Tibial nerve (tissue), 3 donors: ENCODE measurements at regions not wholly inside any gene's neighbourhood (a gene's known extent, or its start where the extent isn't known, plus 50 kb on each side); places are given as distances from the start of the nearest gene placed in this dataset.

ENCODE experiments used
- POLR2A ChIP-seq, 2 donors: fragments of 450-650 bp; IDR thresholded peaks; one replicate each; pipeline ENCODE4 v1.6.1; 2017; ENCODE audit warnings: antibody characterized with exemption in 2 of 2, mild to moderate bottlenecking in 2 of 2, moderate library complexity in 2 of 2
- TF ChIP-seq, protein P1 (sequence below), 5 experiments: fragments of 200-600 bp in 3 of 5; fragments of 450-650 bp in 2 of 5; sonication (generic) in 3 of 5; IDR thresholded peaks; one replicate each; pipeline ENCODE4 v1.5.1; 2016 to 2019; ENCODE audit warnings: antibody characterized with exemption in 5 of 5, mild to moderate bottlenecking in 3 of 5, moderate library complexity in 2 of 5

DNA sequence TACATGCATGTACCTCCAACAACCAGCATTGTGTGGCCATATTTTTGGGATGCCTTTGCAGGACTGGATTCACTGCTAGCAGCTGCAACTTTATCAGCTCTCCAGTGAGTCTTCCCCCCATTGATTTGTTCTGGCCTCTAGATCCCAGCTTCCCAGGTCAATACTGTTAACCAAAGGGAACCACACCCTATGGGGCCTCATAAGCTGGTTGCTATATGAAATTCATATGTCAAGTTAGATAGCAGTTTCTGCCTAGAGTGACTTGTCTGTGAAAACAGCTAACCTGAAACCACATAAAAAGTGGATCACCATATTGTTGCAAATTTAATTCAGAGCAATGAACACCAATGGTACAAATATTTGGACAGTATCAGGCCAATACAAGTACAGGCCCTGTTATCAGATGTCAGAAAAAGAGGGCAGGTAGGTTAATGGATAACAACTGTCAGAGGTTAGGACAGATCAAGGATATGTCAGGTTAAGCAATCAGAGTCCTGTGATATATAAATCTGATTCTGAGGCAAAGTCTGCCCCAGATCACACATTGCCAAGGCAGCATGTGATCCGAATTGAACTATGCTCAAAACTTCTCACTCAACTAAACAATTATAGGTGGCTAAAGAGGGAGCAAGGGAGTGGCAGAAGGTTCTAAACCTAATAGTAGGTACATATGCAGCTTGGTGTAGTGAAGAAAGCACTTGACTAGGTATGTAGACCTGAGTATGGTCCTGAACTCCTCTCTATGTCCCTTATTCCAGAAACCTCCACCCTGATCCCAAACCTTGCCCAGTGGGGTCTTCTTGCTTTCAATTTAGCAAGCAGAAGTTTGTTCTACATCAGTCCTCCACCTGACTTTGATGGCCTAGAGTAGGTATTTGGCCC is 94.7 kb upstream of the FOXN2 start:
- TF ChIP-seq, protein P1, sequence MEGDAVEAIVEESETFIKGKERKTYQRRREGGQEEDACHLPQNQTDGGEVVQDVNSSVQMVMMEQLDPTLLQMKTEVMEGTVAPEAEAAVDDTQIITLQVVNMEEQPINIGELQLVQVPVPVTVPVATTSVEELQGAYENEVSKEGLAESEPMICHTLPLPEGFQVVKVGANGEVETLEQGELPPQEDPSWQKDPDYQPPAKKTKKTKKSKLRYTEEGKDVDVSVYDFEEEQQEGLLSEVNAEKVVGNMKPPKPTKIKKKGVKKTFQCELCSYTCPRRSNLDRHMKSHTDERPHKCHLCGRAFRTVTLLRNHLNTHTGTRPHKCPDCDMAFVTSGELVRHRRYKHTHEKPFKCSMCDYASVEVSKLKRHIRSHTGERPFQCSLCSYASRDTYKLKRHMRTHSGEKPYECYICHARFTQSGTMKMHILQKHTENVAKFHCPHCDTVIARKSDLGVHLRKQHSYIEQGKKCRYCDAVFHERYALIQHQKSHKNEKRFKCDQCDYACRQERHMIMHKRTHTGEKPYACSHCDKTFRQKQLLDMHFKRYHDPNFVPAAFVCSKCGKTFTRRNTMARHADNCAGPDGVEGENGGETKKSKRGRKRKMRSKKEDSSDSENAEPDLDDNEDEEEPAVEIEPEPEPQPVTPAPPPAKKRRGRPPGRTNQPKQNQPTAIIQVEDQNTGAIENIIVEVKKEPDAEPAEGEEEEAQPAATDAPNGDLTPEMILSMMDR (IDR thresholded peaks at IDR 0.05) = no peak
- TF ChIP-seq POLR2A (IDR thresholded peaks at IDR 0.05) = no peak
